ENCODE measurements at regions not wholly inside any gene's neighbourhood (a gene's known extent, or its start where the extent isn't known, plus 50 kb on each side); places are given as distances from the start of the nearest gene placed in this dataset.

- no peak overlapping the region for H3K4me3 ChIP-seq (ENCODE audit: low read depth, low read length)
- DNase-seq (ENCODE audit: low read depth): no peak
- no peak for TF ChIP-seq CTCF (conservative IDR thresholded peaks at IDR 0.05; ENCODE audit: low read depth, low read length)
These were observed 366.1 kb upstream of the CRIM1 start for GRCh38 chr2:35989503-35989902.

DNA sequence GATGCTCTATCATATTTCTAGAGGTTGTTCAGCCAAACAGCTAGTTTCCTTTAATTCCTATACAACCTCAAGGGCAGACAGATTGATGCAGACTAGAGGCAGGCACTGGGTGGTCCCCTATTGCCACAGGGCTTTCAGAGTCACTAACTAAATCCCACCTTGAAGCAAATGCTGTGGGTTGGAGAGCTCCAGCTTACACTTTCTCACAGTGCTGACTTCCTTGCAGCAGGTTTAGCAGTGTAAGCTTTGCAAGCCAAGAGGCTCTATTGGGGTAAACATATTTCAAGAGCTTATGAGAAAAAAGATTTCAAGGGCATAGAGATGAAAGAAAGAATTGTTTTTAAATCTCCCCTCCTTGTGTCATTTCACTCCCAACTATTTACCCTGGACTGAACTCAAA, 366.5 kb upstream of the CRIM1 start:
- no peak for TF ChIP-seq CTCF (conservative IDR thresholded peaks at IDR 0.05; ENCODE audit: low read depth, low read length)
- DNase-seq (ENCODE audit: low read depth): no peak
- no peak overlapping the region for H3K4me3 ChIP-seq (ENCODE audit: low read depth, low read length)

DNA sequence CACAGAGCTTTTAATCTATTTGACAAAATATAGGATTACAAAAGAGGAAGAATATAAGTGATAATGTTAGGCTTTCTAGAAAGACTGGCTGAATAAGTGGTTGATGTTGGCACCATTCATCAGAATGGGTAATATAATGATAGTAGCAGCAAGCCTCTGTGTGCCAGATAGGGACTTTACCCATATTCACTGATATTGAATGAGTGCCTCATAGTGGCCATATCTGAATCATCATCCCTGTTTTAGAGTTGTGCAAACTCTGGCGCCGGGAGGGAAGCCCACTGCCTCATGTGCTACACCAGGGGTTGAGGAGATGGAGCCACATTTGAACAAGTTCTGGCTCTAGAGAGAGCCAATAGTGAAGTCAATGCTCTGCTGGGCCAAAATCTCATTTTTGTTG, 368.7 kb upstream of the CRIM1 start:
- DNase-seq (ENCODE audit: low read depth): no peak
- H3K4me3 ChIP-seq (ENCODE audit: low read depth, low read length): no peak overlapping the region
- TF ChIP-seq CTCF (conservative IDR thresholded peaks at IDR 0.05; ENCODE audit: low read depth, low read length): no peak

- no peak overlapping the region for H3K4me3 ChIP-seq (ENCODE audit: low read depth, low read length)
- no peak for TF ChIP-seq CTCF (conservative IDR thresholded peaks at IDR 0.05; ENCODE audit: low read depth, low read length)
- DNase-seq (ENCODE audit: low read depth): no peak
These were observed 377.4 kb upstream of the CRIM1 start for GRCh38 chr2:35978218-35978617.

DNA sequence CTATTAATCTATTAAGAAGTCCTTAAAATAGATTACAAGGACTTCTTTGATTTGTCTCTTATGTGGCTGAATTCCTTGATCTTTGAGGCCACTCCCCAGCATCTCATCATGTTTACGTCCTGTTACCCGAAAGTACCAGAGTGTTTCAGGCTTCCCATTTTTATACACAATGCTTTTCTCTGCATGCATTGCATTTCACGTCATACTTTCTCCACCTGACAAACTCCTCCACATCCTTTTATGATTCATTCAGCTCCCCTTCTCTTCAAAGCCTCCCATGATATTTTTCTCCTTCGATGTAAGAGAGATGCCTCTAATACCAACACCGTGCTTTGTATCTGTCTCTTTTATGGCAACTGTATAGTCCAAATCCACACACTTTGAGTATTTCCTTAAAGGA, 379.0 kb upstream of the CRIM1 start:
- no peak for TF ChIP-seq CTCF (conservative IDR thresholded peaks at IDR 0.05; ENCODE audit: low read depth, low read length)
- no peak for DNase-seq (ENCODE audit: low read depth)
- H3K4me3 ChIP-seq (ENCODE audit: low read depth, low read length): no peak overlapping the region

GRCh38 chr2:35973737-35974132, 381.8 kb upstream of the CRIM1 start:
- TF ChIP-seq CTCF (conservative IDR thresholded peaks at IDR 0.05; ENCODE audit: low read depth, low read length): no peak
- no peak overlapping the region for H3K4me3 ChIP-seq (ENCODE audit: low read depth, low read length)
- DNase-seq (ENCODE audit: low read depth): peak; percentile 68

- no peak overlapping the region for H3K4me3 ChIP-seq (ENCODE audit: low read depth, low read length)
- peak; percentile 84 for TF ChIP-seq CTCF (conservative IDR thresholded peaks at IDR 0.05; ENCODE audit: low read depth, low read length)
- DNase-seq (ENCODE audit: low read depth): peak; percentile 25
These were observed 382.3 kb upstream of the CRIM1 start for GRCh38 chr2:35973132-35973736.
